ENCODE measurements at regions not wholly inside any gene's neighbourhood (a gene's known extent, or its start where the extent isn't known, plus 50 kb on each side); places are given as distances from the start of the nearest gene placed in this dataset.

GRCh38 chr9:14517154-14517906 lies 175.9 kb downstream of the ZDHHC21 start:
- DNase-seq, result no peak

DNA sequence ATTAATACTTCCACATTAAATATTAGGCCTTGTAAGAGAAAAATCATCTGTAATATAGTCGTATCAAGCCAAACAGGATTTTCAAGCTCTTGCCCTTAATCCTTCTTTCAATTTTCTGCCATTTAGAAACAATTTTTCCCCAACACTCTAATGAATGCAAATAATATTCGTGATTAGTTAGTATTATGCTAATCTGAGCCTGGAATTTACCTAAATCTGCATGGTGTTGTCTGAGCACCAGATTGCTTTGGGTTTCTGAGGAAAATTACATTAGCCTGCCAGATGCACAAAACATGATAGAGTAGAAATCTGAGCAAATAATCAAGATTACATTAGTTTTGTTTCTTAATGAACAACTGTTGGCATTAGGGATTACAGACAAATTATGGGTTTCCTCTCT lies 176.6 kb downstream of the ZDHHC21 start:
- no peak for DNase-seq

DNA sequence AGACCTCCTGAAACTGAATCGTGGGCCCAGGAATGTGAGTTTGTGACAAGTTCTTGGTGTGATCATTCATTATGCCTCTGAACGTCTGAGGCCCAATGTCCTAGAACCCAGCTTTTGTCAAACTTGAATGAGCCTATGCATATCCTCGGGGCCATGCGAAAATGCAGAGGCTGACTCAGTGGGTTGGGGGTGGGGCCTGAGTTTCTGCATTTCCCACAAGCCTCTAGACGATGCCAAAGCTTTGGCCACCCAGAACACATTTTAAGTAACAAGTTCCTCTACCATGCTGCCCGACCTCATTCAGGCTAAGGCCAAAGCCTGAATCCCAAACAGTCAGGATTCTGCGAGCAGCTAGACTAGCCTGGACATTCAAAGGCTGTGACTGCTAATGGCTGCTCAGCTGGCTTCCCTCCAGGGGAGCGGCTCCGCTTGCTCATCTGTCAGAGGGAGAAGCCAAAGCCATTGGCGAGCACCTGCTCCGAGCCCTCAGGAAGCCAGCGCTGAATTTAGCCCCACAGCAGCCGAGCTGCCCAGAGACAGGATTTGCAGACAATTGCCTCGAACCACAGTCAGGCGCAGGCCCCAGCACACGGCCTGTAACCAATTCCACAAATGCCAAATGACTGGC lies 177.5 kb downstream of the ZDHHC21 start:
- no peak for DNase-seq

DNA sequence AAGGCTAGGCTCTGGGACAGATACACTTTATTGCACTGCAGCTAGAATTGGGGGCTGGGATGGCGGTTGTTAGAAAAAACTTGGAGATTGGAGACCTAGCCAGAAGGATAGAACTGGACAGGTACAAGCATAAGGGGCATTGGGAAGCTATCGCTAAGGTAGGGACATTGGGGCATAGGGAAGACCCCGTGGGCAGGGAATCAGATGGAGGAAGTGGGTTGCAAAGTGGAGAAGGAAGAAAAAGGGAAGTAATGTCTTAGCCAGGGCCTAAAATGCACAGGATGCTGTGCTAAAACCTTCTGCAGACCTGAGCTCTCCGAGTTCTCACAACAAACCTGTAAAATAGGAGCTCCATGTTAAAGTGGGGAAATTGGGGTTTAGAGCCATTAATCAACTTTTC lies 178.2 kb downstream of the ZDHHC21 start:
- DNase-seq, result no peak

- DNase-seq, result no peak
Observed at GRCh38 chr9:14512942-14513341, 180.3 kb downstream of the ZDHHC21 start.

- DNase-seq, result no peak
Observed at GRCh38 chr9:14511452-14511851, 181.8 kb downstream of the ZDHHC21 start.

GRCh38 chr9:14508884-14509283 lies 184.3 kb downstream of the ZDHHC21 start:
- DNase-seq, result no peak

DNA sequence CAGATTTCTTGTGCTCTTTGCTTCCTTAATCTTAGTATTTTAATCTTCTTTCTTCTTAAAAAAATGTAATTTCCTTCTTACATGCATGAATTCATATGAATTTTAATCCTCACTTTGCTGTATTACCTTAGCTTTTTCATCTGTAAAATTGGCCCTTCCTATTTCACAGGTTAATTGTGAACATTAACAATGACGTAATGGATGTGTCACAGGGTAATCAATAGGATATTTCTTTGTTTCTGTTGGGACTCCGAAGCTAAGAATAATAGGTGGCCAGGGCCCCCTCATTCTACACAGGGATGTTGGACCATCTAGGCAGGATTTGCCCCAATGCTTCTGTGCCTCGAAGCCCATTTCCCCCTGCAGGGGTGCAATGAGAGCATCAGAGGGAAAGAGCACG lies 187.4 kb upstream of the NFIB start:
- DNase-seq, result no peak

GRCh38 chr9:14500705-14501104 lies 186.8 kb upstream of the NFIB start:
- DNase-seq, result no peak

DNA sequence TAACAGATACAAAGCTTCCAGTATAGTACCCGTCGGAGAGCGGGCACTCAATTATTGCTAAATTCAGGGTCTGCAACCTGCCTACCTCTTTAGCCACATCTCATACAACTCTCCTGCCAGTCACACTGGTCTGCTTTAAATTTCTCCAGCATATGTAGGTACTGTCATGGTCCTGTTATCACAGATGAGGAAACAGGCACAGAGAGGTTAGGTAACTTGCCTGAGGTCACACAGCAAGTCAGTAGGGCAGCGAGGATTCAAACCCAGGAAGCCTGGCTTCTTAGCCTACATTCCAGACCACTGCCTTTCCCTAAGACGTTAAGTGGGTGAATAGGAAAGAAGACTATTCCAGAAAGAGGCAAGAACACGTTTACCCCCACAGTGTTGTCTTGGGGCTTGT lies 186.0 kb upstream of the NFIB start:
- no peak for DNase-seq

DNA sequence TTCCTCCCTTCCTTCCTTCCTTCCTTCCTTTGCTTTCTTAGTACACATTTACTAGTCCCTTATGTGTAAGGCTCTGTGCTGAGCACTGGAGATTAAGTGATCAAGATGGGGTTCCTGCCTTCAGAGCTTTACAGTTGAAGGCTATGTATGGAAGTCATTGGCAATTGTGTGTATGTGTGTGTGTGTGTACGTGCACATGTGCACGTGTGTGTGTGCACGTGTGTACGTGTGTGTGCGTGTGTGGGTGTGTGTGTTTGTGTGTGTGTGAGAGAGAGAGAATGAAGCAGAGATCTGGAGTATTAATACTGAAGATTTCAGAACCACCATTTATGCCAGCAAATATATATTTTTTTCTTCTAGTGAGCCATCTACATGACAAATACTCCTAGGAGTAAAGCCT lies 184.9 kb upstream of the NFIB start:
- DNase-seq, result no peak

- no peak for DNase-seq
Observed at GRCh38 chr9:14497476-14497875, 183.5 kb upstream of the NFIB start.

DNA sequence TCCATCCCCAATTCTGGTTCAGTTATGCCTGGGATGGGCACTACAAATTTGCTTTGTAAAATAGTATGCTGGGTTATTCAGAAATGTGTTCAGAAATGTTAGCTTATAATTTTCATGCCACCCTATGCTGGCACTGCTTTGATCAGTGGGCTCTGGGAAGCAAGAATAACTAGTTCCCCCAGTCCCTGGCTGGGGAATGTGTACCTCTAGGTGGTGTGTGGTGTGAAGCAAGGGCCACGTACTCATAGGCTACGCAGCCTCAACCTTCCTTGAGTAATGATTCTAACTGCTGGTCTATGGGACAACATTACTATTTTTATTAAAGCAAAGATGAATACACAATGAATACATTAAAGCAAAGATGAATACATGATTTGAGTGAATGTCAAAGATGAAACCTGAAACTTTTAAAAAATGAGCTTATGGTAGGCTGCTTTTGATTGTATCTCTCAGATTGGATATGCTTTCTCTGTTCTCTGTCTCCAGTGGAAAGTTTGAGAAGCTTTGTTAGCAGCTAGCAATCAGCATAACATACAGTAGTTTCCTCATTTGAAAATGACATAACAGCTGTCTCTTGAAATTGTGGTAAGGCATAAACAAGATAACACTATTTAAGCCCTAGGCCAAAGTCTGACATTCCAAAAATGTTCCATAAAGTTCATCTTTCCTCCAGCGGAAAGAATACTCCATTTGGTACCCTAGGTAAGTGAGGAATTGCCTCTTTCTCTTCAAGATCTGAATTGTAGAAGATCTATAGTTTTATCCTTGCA lies 174.7 kb upstream of the NFIB start:
- DNase-seq, result no peak

- DNase-seq, result no peak
Observed at GRCh38 chr9:14487547-14488185, 173.7 kb upstream of the NFIB start.

- no peak for DNase-seq
Observed at GRCh38 chr9:14485366-14485765, 171.4 kb upstream of the NFIB start.

DNA sequence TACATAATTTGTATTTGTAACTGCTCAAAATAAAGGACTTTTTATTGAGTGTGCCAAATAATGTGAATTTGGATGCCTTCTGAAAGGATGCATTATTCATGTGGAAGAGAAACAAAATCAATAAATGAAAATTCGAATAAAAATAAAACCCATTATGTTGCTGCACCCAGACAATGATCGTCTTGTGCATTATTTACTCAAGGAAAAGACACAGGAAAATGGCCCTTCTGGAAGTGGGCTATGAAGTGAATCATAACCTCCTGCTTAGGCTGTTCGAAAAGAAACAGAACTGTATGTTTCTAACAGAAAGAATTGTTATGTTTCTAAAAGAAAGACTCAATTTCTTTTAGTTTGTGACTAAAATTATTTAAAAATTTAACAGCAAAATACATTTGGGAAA lies 168.9 kb upstream of the NFIB start:
- DNase-seq, result no peak

DNA sequence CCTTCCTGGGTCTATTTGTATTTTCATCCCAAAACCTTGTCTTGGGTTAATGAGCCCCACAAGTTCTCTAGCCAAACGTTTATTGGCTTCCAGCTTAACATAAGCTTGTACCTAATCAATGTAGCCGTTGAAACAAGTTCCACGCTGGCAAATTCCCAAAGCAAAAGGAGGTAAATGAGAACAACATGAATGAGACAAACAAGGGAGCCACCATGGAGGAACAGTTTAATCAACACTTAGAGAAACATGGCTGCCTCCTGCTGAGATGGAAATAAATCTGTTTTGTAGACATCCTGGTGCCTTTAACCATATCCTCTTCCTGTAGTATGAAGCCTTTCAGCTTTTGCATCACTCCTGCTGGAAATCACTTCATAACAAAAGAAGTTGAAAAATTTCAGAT lies 166.6 kb upstream of the NFIB start:
- DNase-seq, result no peak

GRCh38 chr9:14479163-14479560 lies 165.2 kb upstream of the NFIB start:
- no peak for DNase-seq

GRCh38 chr9:14478175-14479162 lies 164.5 kb upstream of the NFIB start:
- DNase-seq, result no peak

GRCh38 chr9:14471041-14471440 lies 157.1 kb upstream of the NFIB start:
- no peak for DNase-seq

- DNase-seq, result no peak
Observed at GRCh38 chr9:14467675-14468374, 153.9 kb upstream of the NFIB start.

GRCh38 chr9:14466828-14467227 lies 152.9 kb upstream of the NFIB start:
- no peak for DNase-seq

Data from CD4-positive, alpha-beta T cell treated with Interleukin-10 for 1 hour (primary cell).